H9 (cell line): ENCODE measurements at regions not wholly inside any gene's neighbourhood (a gene's known extent, or its start where the extent isn't known, plus 50 kb on each side); places are given as distances from the start of the nearest gene placed in this dataset.

ENCODE experiments used
- DNase-seq: peaks from one replicate; pipeline ENCODE4 v3.0.0-alpha.2; 2017
- H2AFZ ChIP-seq: one replicate; pipeline ENCODE4 v1.6.1; 2013; ENCODE audit warnings: mild to moderate bottlenecking, low read length, control low read depth, moderate library complexity
- H2AK5ac ChIP-seq: 2 replicates; pipeline ENCODE4 v1.6.1; 2013; ENCODE audit warnings: low read length, control low read depth, mixed read lengths; ENCODE audit not compliant: insufficient read length
- H2BK120ac ChIP-seq: one replicate; pipeline ENCODE4 v1.6.1; 2013; ENCODE audit warnings: low read depth, mild to moderate bottlenecking, low read length, control low read depth, inconsistent platforms; ENCODE audit not compliant: poor library complexity, severe bottlenecking
- H2BK12ac ChIP-seq: 2 replicates; pipeline ENCODE4 v1.6.1; 2013; ENCODE audit warnings: low read length, control low read depth, mixed read lengths, low read depth; ENCODE audit not compliant: insufficient read length
- H2BK15ac ChIP-seq: 2 replicates; pipeline ENCODE4 v1.6.1; 2013; ENCODE audit warnings: low read depth, low read length, control low read depth
- H2BK20ac ChIP-seq: one replicate; pipeline ENCODE4 v1.6.1; 2013; ENCODE audit warnings: low read depth, mild to moderate bottlenecking, low read length, control low read depth, inconsistent platforms; ENCODE audit not compliant: poor library complexity, severe bottlenecking
- H2BK5ac ChIP-seq: 2 replicates; pipeline ENCODE4 v1.6.1; 2013; ENCODE audit warnings: low read length, control low read depth, mixed read lengths; ENCODE audit not compliant: insufficient read length
- H3K14ac ChIP-seq: 2 replicates; pipeline ENCODE4 v1.6.1; 2013; ENCODE audit warnings: low read length, control low read depth; ENCODE audit not compliant: insufficient read depth
- H3K18ac ChIP-seq: 2 replicates; pipeline ENCODE4 v1.6.1; 2013; ENCODE audit warnings: low read depth, mild to moderate bottlenecking, mixed read lengths, low read length, control low read depth; ENCODE audit not compliant: insufficient read length
- H3K23ac ChIP-seq: 2 replicates; pipeline ENCODE4 v1.6.1; 2013; ENCODE audit warnings: low read length, control low read depth, mixed read lengths, low read depth; ENCODE audit not compliant: insufficient read length
- H3K23me2 ChIP-seq: 2 replicates; pipeline ENCODE4 v1.6.1; 2013; ENCODE audit warnings: low read depth, mild to moderate bottlenecking, mixed read lengths, low read length, control low read depth; ENCODE audit not compliant: insufficient read length, poor library complexity, severe bottlenecking
- H3K27ac ChIP-seq: 2 replicates; pipeline ENCODE4 v1.5.1; 2013; ENCODE audit warnings: low read length, control low read depth, mixed read lengths, low read depth; ENCODE audit not compliant: insufficient read length
- H3K27me3 ChIP-seq: 2 replicates; pipeline ENCODE4 v1.6.1; 2013; ENCODE audit warnings: low read length, control low read depth, inconsistent platforms; ENCODE audit not compliant: insufficient read depth
- H3K4ac ChIP-seq: 2 replicates; pipeline ENCODE4 v1.6.1; 2013; ENCODE audit warnings: low read depth, mild to moderate bottlenecking, control low read depth, inconsistent platforms, low read length, moderate library complexity
- H3K4me1 ChIP-seq: 2 replicates; pipeline ENCODE4 v1.6.1; 2013; ENCODE audit warnings: low read length, control low read depth, inconsistent platforms; ENCODE audit not compliant: insufficient read depth
- H3K4me2 ChIP-seq: 2 replicates; pipeline ENCODE4 v1.6.1; 2013; ENCODE audit warnings: low read length, control low read depth, mixed read lengths; ENCODE audit not compliant: insufficient read length, insufficient read depth
- H3K56ac ChIP-seq: 2 replicates; pipeline ENCODE4 v1.6.1; 2013; ENCODE audit warnings: low read depth, mild to moderate bottlenecking, mixed read lengths, low read length, control low read depth; ENCODE audit not compliant: insufficient read length
- H3K79me1 ChIP-seq: 2 replicates; pipeline ENCODE4 v1.6.1; 2013; ENCODE audit warnings: low read depth, mild to moderate bottlenecking, moderate library complexity, low read length, control low read depth, inconsistent platforms; ENCODE audit not compliant: insufficient read depth, poor library complexity, severe bottlenecking
- H3K79me2 ChIP-seq: 2 replicates; pipeline ENCODE4 v1.6.1; 2013; ENCODE audit warnings: low read length, control low read depth, inconsistent platforms; ENCODE audit not compliant: insufficient read depth
- H3K9ac ChIP-seq: 2 replicates; pipeline ENCODE4 v1.6.1; 2013; ENCODE audit warnings: low read length, control low read depth, mixed read lengths; ENCODE audit not compliant: insufficient read length; ENCODE audit errors: extremely low read depth
- H3K9me3 ChIP-seq: one replicate; pipeline ENCODE4 v1.6.1; 2013; ENCODE audit warnings: low read depth, low read length, inconsistent platforms; ENCODE audit not compliant: control insufficient read depth
- H3T11ph ChIP-seq: one replicate; pipeline ENCODE4 v1.6.1; 2013; ENCODE audit warnings: mild to moderate bottlenecking, low read length, control low read depth, inconsistent platforms
- H4K20me1 ChIP-seq: one replicate; pipeline ENCODE4 v1.6.1; 2013; ENCODE audit not compliant: control insufficient read depth, insufficient read length, insufficient read depth
- H4K5ac ChIP-seq: 2 replicates; pipeline ENCODE4 v1.6.1; 2013; ENCODE audit warnings: low read depth, mild to moderate bottlenecking, mixed read lengths, low read length, control low read depth; ENCODE audit not compliant: insufficient read length
- H4K8ac ChIP-seq: replicated peaks from 2 replicates; pipeline ENCODE4 v1.6.1; 2013; ENCODE audit warnings: low read length, control low read depth, mixed read lengths, low read depth; ENCODE audit not compliant: insufficient read length
- H4K91ac ChIP-seq: 2 replicates; pipeline ENCODE4 v1.6.1; 2013; ENCODE audit warnings: low read depth, mild to moderate bottlenecking, moderate library complexity, mixed read lengths, low read length, control low read depth; ENCODE audit not compliant: insufficient read length
- H3K27ac Mint-ChIP-seq, 3 experiments: 2 replicates in 2 of 3; 3 replicates in 1 of 3; pipeline ENCODE4 v1.8.0; 2020 to 2021; ENCODE audit warnings: mixed read lengths in 3 of 3, mild to moderate bottlenecking in 1 of 3, moderate library complexity in 1 of 3
- H3K27me3 Mint-ChIP-seq: 2 replicates; pipeline ENCODE4 v1.8.0; 2021; ENCODE audit warnings: low read depth, mild to moderate bottlenecking, moderate library complexity, mixed read lengths
- H3K36me3 Mint-ChIP-seq, 3 experiments: 2 replicates in 2 of 3; 3 replicates in 1 of 3; pipeline ENCODE4 v1.8.0; 2020 to 2021; ENCODE audit warnings: low read depth in 3 of 3, mixed read lengths in 3 of 3; ENCODE audit not compliant: insufficient read depth in 1 of 3
- H3K4me1 Mint-ChIP-seq, 2 experiments: 2 replicates each; pipeline ENCODE4 v1.8.0; 2020; ENCODE audit warnings: mixed read lengths in 2 of 2
- H3K4me3 Mint-ChIP-seq, 2 experiments: 2 replicates in 1 of 2; 3 replicates in 1 of 2; pipeline ENCODE4 v1.8.0; 2020 to 2021; ENCODE audit warnings: mild to moderate bottlenecking in 2 of 2, mixed read lengths in 2 of 2, moderate library complexity in 1 of 2
- H3K9me3 Mint-ChIP-seq, 2 experiments: 2 replicates in 1 of 2; 3 replicates in 1 of 2; pipeline ENCODE4 v1.8.0; 2020; ENCODE audit warnings: mild to moderate bottlenecking in 2 of 2, mixed read lengths in 2 of 2, moderate library complexity in 1 of 2
- WGBS: extraction: QIAGEN DNeasy Blood & Tissue Kit; methylation state at CpG from one replicate; pipeline ENCODE4 v1.1.7; 2013; ENCODE audit warnings: missing lambda C conversion rate, low lambda C conversion rate, mixed read lengths; ENCODE audit not compliant: insufficient read length; ENCODE audit errors: extremely low coverage; 5-methylcytosine and 5-hydroxymethylcytosine counted together
- TF ChIP-seq, protein P1 (sequence below): fragments of 200-600 bp; sonication (generic); conservative IDR thresholded peaks from 3 replicates; pipeline ENCODE4 v1.8.0; 2021; ENCODE audit warnings: antibody characterized with exemption, mild to moderate bottlenecking

DNA sequence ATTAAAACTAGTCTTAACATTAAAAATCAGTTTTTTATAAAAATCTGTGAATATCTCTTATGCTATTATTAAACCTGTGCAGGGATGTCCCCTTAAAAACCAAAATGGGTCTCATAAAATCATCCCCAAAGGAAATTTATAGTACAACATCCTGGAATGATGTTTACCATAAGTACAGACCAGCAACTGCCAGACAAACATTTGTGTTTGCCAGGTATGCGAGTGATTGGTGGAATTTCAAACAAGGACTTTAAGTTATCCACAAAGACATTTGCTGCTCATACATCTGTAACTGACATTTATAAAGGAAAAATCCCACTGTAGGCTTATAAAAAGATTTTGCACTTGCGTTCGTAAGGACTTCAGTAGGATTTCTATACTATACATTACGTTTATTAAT lies 1375.4 kb upstream of the WWC1 start:
- no peaks in the 10 kb centered on the region for H3K36me3 Mint-ChIP-seq

More for the DNA sequence above, 1375.4 kb upstream of the WWC1 start:
- Histone ChIP-seq H2BK15ac (no peak overlapping the region), H4K5ac (no peak overlapping the region), H2AFZ (no peak overlapping the region), H2BK120ac (no peak overlapping the region), H4K91ac (no peak overlapping the region), H3K23ac (no peak overlapping the region), H3K4ac (no peak overlapping the region), H3K79me1 (no peaks in the 10 kb centered on the region), H3K79me2 (no peaks in the 10 kb centered on the region), H3K23me2 (no peaks in the 10 kb centered on the region), H3K14ac (no peak overlapping the region), H4K20me1 (no peaks in the 10 kb centered on the region), H3K56ac (no peak overlapping the region), H2BK12ac (no peak overlapping the region), H2AK5ac (no peak overlapping the region), H3K9me3 (no peaks in the 10 kb centered on the region), H2BK5ac (no peak overlapping the region), H3K4me2 (no peak overlapping the region), H3T11ph (no peak overlapping the region), H4K8ac (no peak overlapping the region), H3K4me1 (no peaks in the 10 kb centered on the region), H3K9ac (no peak overlapping the region), H2BK20ac (no peak overlapping the region), H3K18ac (no peak overlapping the region), H3K27ac (no peak overlapping the region), H3K27me3 (no peaks in the 10 kb centered on the region)
- H3K27ac Mint-ChIP-seq, result no peak overlapping the region
- DNase-seq, result no peak
- no peaks in the 10 kb centered on the region for H3K27me3 Mint-ChIP-seq
- no peak overlapping the region for H3K4me3 Mint-ChIP-seq
- no peaks in the 10 kb centered on the region for H3K4me1 Mint-ChIP-seq
- peaks cover 0 to 2% of the 10 kb centered on the region in 2 experiments; a peak in 1 of 5 replicates for H3K9me3 Mint-ChIP-seq
- TF ChIP-seq, protein P1, sequence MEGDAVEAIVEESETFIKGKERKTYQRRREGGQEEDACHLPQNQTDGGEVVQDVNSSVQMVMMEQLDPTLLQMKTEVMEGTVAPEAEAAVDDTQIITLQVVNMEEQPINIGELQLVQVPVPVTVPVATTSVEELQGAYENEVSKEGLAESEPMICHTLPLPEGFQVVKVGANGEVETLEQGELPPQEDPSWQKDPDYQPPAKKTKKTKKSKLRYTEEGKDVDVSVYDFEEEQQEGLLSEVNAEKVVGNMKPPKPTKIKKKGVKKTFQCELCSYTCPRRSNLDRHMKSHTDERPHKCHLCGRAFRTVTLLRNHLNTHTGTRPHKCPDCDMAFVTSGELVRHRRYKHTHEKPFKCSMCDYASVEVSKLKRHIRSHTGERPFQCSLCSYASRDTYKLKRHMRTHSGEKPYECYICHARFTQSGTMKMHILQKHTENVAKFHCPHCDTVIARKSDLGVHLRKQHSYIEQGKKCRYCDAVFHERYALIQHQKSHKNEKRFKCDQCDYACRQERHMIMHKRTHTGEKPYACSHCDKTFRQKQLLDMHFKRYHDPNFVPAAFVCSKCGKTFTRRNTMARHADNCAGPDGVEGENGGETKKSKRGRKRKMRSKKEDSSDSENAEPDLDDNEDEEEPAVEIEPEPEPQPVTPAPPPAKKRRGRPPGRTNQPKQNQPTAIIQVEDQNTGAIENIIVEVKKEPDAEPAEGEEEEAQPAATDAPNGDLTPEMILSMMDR, result no peak
- WGBS, result no CpG with 5 or more reads among the region's 4 CpGs
